BJ (cell line): ENCODE measurements at regions not wholly inside any gene's neighbourhood (a gene's known extent, or its start where the extent isn't known, plus 50 kb on each side); places are given as distances from the start of the nearest gene placed in this dataset.

ENCODE experiments used
- CTCF ChIA-PET: fragments of 350-600 bp; formaldehyde crosslinking; extraction: SDS; loops from one replicate; lab custom pipeline; 2021; ENCODE audit warnings: antibody characterized with exemption, inconsistent platforms; lab: Yijun Ruan, JAX
- POLR2A ChIA-PET: fragments of 300-600 bp; sonication (Branson Sonifier 250); formaldehyde crosslinking; extraction: SDS; loops from one replicate; lab custom pipeline; 2021; ENCODE audit warnings: antibody characterized with exemption; lab: Charles Lee
- DNase-seq: peaks from one replicate; pipeline ENCODE4 v3.0.0-alpha.2; 2011; ENCODE audit warnings: low read depth
- H3K27me3 ChIP-seq: 2 replicates; pipeline ENCODE4 v1.6.0; 2011; ENCODE audit warnings: low read length; ENCODE audit not compliant: control insufficient read depth, insufficient read depth
- H3K36me3 ChIP-seq: 2 replicates; pipeline ENCODE4 v1.5.1; 2011; ENCODE audit warnings: low read length; ENCODE audit not compliant: control insufficient read depth, insufficient read depth
- H3K4me3 ChIP-seq: 2 replicates; pipeline ENCODE4 v1.5.1; 2011; ENCODE audit warnings: low read depth, mild to moderate bottlenecking, control low read depth, low read length
- CTCF ChIP-seq: IDR thresholded peaks from 2 replicates; pipeline ENCODE4 v1.5.1; 2011; ENCODE audit warnings: low read depth, mild to moderate bottlenecking, control low read depth, inconsistent platforms, low read length, moderate library complexity; ENCODE audit not compliant: insufficient read depth

GRCh38 chr18:40583671-40584070, 1371.4 kb upstream of the PIK3C3 start:
- Histone ChIP-seq H3K36me3 (no peaks in the 10 kb centered on the region), H3K4me3 (no peak overlapping the region), H3K27me3 (no peaks in the 10 kb centered on the region)
- no peak for TF ChIP-seq CTCF
- ChIA-PET POLR2A (no interaction called here), CTCF (no interaction called here)
- DNase-seq = no peak

GRCh38 chr18:40582105-40582504, 1372.9 kb upstream of the PIK3C3 start:
- ChIA-PET CTCF (no interaction called here), POLR2A (no interaction called here)
- TF ChIP-seq CTCF = no peak
- H3K36me3 ChIP-seq = no peaks in the 10 kb centered on the region
- no peak for DNase-seq
- no peak overlapping the region for H3K4me3 ChIP-seq
- H3K27me3 ChIP-seq = no peaks in the 10 kb centered on the region

GRCh38 chr18:40577981-40578365, 1377.1 kb upstream of the PIK3C3 start:
- Histone ChIP-seq H3K36me3 (no peaks in the 10 kb centered on the region), H3K4me3 (no peak overlapping the region), H3K27me3 (no peaks in the 10 kb centered on the region)
- DNase-seq = no peak
- TF ChIP-seq CTCF = no peak
- POLR2A ChIA-PET = interaction anchor here (0.6 kb wide), 1 partner anchor 59 kb away, joined by 4 read pairs; no protein-coding TSS in a partner anchor
- CTCF ChIA-PET = no interaction called here

- H3K27me3 ChIP-seq = no peaks in the 10 kb centered on the region
- no peak for DNase-seq
- CTCF ChIA-PET = no interaction called here
Measured at GRCh38 chr18:40577239-40577980, 1377.6 kb upstream of the PIK3C3 start.

GRCh38 chr18:40576507-40577115, 1378.4 kb upstream of the PIK3C3 start:
- Histone ChIP-seq H3K27me3 (no peaks in the 10 kb centered on the region), H3K36me3 (no peaks in the 10 kb centered on the region), H3K4me3 (no peak overlapping the region)
- no peak for DNase-seq
- ChIA-PET CTCF (no interaction called here), POLR2A (no interaction called here)
- TF ChIP-seq CTCF = no peak

More at GRCh38 chr18:40577239-40577980, 1377.6 kb upstream of the PIK3C3 start:
- Histone ChIP-seq H3K36me3 (no peaks in the 10 kb centered on the region), H3K4me3 (no peak overlapping the region)
- POLR2A ChIA-PET = interaction anchor here (0.6 kb wide), 1 partner anchor 59 kb away, joined by 4 read pairs; no protein-coding TSS in a partner anchor
- no peak for TF ChIP-seq CTCF
